COLO829 (cell line): ENCODE measurements at regions not wholly inside any gene's neighbourhood (a gene's known extent, or its start where the extent isn't known, plus 50 kb on each side); places are given as distances from the start of the nearest gene placed in this dataset.
"Not testable (repeated sequence)": the region's sequence is repeated elsewhere in the genome, so short reads cannot be mapped to it uniquely, and the experiment has no call there.

Experiments used
- DNase-seq: peaks from one replicate; pipeline ENCODE4 v3.0.0; 2012; ENCODE audit warnings: low spot score

GRCh38 chr4:130812117-130812765, 1716.3 kb downstream of the C4orf33 start:
- no peak for DNase-seq

GRCh38 chr4:130814896-130815295, 1718.9 kb downstream of the C4orf33 start:
- no peak for DNase-seq

- DNase-seq, result no peak
Measured at GRCh38 chr4:130820448-130820847, 1724.5 kb downstream of the C4orf33 start.

- no peak for DNase-seq
Measured at GRCh38 chr4:130825284-130825683, 1729.3 kb downstream of the C4orf33 start.

- no peak for DNase-seq
Measured at GRCh38 chr4:130850019-130850524, 1754.1 kb downstream of the C4orf33 start.

GRCh38 chr4:130851107-130851506, 1755.2 kb downstream of the C4orf33 start:
- no peak for DNase-seq

GRCh38 chr4:130851932-130852331, 1756.0 kb downstream of the C4orf33 start:
- DNase-seq, result no peak

GRCh38 chr4:130855533-130855932, 1759.6 kb downstream of the C4orf33 start:
- no peak for DNase-seq

- DNase-seq, result no peak
Measured at GRCh38 chr4:130859991-130860390, 1764.0 kb downstream of the C4orf33 start.

- no peak for DNase-seq
Measured at GRCh38 chr4:130896920-130897319, 1801.0 kb downstream of the C4orf33 start.

GRCh38 chr4:130901321-130901720, 1805.4 kb downstream of the C4orf33 start:
- no peak for DNase-seq

- DNase-seq, result no peak
Measured at GRCh38 chr4:130922955-130923354, 1827.0 kb downstream of the C4orf33 start.

- DNase-seq, result no peak
Measured at GRCh38 chr4:130955520-130955919, 1859.6 kb downstream of the C4orf33 start.

GRCh38 chr4:130985371-130985770, 1889.4 kb downstream of the C4orf33 start:
- no peak for DNase-seq

- no peak for DNase-seq
Measured at GRCh38 chr4:130995988-130996387, 1900.0 kb downstream of the C4orf33 start.

GRCh38 chr4:131001371-131001770, 1905.4 kb downstream of the C4orf33 start:
- DNase-seq, result no peak

GRCh38 chr4:131002132-131002531, 1906.2 kb downstream of the C4orf33 start:
- peak; percentile 9 for DNase-seq

GRCh38 chr4:131006388-131006787, 1910.4 kb downstream of the C4orf33 start:
- DNase-seq, result no peak

GRCh38 chr4:131011961-131012360, 1916.0 kb downstream of the C4orf33 start:
- not testable (repeated sequence) for DNase-seq

GRCh38 chr4:131013226-131013625, 1917.3 kb downstream of the C4orf33 start:
- DNase-seq, result no peak

GRCh38 chr4:131026771-131027170, 1930.8 kb downstream of the C4orf33 start:
- DNase-seq, result no peak

GRCh38 chr4:131044368-131044767, 1948.4 kb downstream of the C4orf33 start:
- no peak for DNase-seq

GRCh38 chr4:131046821-131047220, 1950.9 kb downstream of the C4orf33 start:
- no peak for DNase-seq

- DNase-seq, result peak; percentile 2
Measured at GRCh38 chr4:131052646-131053045, 1956.7 kb downstream of the C4orf33 start.
